ENCODE measurements at regions not wholly inside any gene's neighbourhood (a gene's known extent, or its start where the extent isn't known, plus 50 kb on each side); places are given as distances from the start of the nearest gene placed in this dataset.

DNA sequence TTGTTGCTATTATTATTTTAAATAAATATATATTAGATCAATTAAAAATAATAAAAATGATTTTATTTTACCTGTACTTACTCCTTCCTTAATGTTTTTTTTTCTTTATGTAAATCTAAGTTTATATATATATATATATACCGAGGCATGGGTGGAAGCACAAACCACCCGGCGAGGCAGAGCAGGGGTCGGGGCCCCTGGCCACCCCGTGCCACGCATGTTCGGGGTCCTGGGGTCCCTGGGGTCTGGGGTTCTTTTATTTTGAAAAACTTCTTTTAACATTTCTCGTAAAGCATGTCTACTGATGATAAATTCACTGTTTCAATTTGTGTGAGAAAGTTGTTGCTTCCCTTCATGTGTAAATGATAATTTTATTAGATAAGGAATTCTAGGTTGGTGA is 976.1 kb downstream of the REEP3 start:
- POLR2A ChIA-PET = no interaction called here

GRCh38 chr10:64501807-64502206 is 980.6 kb downstream of the REEP3 start:
- Histone ChIP-seq H3K27ac (ENCODE audit: extremely low read depth, low read depth, low read length) (no peak overlapping the region), H3K4me3 (ENCODE audit: low read depth, low read length) (no peak overlapping the region)
- POLR2A ChIA-PET = no interaction called here

More for the DNA sequence above, 976.1 kb downstream of the REEP3 start:
- Histone ChIP-seq H3K4me1 (ENCODE audit: control insufficient read depth, insufficient read depth, low read length) (no peaks in the 10 kb centered on the region), H3K4me3 (ENCODE audit: low read depth, low read length) (no peak overlapping the region), H3K9me3 (ENCODE audit: control insufficient read depth, insufficient read depth, low read depth, low read length) (no peaks in the 10 kb centered on the region), H3K27ac (ENCODE audit: extremely low read depth, low read depth, low read length) (no peak overlapping the region), H3K36me3 (ENCODE audit: control insufficient read depth in 2 of 2, insufficient read depth in 1 of 2, low read length in 2 of 2) (no peaks in the 10 kb centered on the region)
- TF ChIP-seq ZNF76 (tag by site-specific recombination; IDR thresholded peaks at IDR 0.05; ENCODE audit: borderline replicate concordance, low read depth) = no peak
- TF ChIP-seq TCF7L2 (IDR thresholded peaks at IDR 0.05; ENCODE audit: borderline replicate concordance, low read depth, low read length) = no peak
- no peak for TF ChIP-seq ZNF571 (tag by site-specific recombination; IDR thresholded peaks at IDR 0.05)
- TF ChIP-seq ATF2 (tag by site-specific recombination; IDR thresholded peaks at IDR 0.05; ENCODE audit: low read depth) = no peak
- TF ChIP-seq KLF16 (tag by site-specific recombination; IDR thresholded peaks at IDR 0.05) = no peak
- no peak for TF ChIP-seq RBAK (tag by site-specific recombination; IDR thresholded peaks at IDR 0.05)
- no peak for TF ChIP-seq ZNF610 (tag by site-specific recombination; IDR thresholded peaks at IDR 0.05; ENCODE audit: borderline replicate concordance)
- TF ChIP-seq BCL11A (tag by site-specific recombination; IDR thresholded peaks at IDR 0.05; ENCODE audit: low read depth) = no peak
- no peak for TF ChIP-seq ZNF404 (tag by site-specific recombination; IDR thresholded peaks at IDR 0.05)
- no peak for TF ChIP-seq ZNF768 (tag by site-specific recombination; IDR thresholded peaks at IDR 0.05)
- no peak for TF ChIP-seq ZNF23 (tag by site-specific recombination; IDR thresholded peaks at IDR 0.05; ENCODE audit: borderline replicate concordance)
- no peak for TF ChIP-seq ZNF266 (tag by site-specific recombination; IDR thresholded peaks at IDR 0.05; ENCODE audit: low read depth)
- TF ChIP-seq ZNF394 (tag by site-specific recombination; IDR thresholded peaks at IDR 0.05; ENCODE audit: borderline replicate concordance) = no peak
- no peak for TF ChIP-seq ZNF548 (tag by site-specific recombination; IDR thresholded peaks at IDR 0.05)
- TF ChIP-seq ZNF132 (tag by site-specific recombination; IDR thresholded peaks at IDR 0.05; ENCODE audit: borderline replicate concordance) = no peak
- no peak for TF ChIP-seq ZNF416 (tag by site-specific recombination; IDR thresholded peaks at IDR 0.05)
- no peak for TF ChIP-seq ZNF16 (tag by site-specific recombination; IDR thresholded peaks at IDR 0.05; ENCODE audit: low read depth)
- TF ChIP-seq ZNF785 (tag by site-specific recombination; IDR thresholded peaks at IDR 0.05) = no peak
- no peak for TF ChIP-seq OSR2 (tag by site-specific recombination; IDR thresholded peaks at IDR 0.05)
- TF ChIP-seq ZNF140 (tag by site-specific recombination; IDR thresholded peaks at IDR 0.05) = no peak
- CTCF ChIA-PET = no interaction called here

More at GRCh38 chr10:64501807-64502206, 980.6 kb downstream of the REEP3 start:
- TF ChIP-seq ZNF174 (tag by site-specific recombination; IDR thresholded peaks at IDR 0.05) = no peak
- TF ChIP-seq ZNF76 (tag by site-specific recombination; IDR thresholded peaks at IDR 0.05; ENCODE audit: borderline replicate concordance, low read depth) = no peak
- TF ChIP-seq RBAK (tag by site-specific recombination; IDR thresholded peaks at IDR 0.05) = no peak
- no peak for TF ChIP-seq KLF10 (tag by site-specific recombination; IDR thresholded peaks at IDR 0.05)
- TF ChIP-seq WT1 (tag by site-specific recombination; IDR thresholded peaks at IDR 0.05) = no peak
- TF ChIP-seq ZNF221 (tag by site-specific recombination; IDR thresholded peaks at IDR 0.05; ENCODE audit: borderline replicate concordance) = no peak
- no peak for TF ChIP-seq ELK4 (IDR thresholded peaks at IDR 0.05; ENCODE audit: borderline replicate concordance, low read depth, low read length)
- no peaks in the 10 kb centered on the region for H3K4me1 ChIP-seq (ENCODE audit: control insufficient read depth, insufficient read depth, low read length)
- no peaks in the 10 kb centered on the region for H3K9me3 ChIP-seq (ENCODE audit: control insufficient read depth, insufficient read depth, low read depth, low read length)
- CTCF ChIA-PET = interaction anchor here (0.6 kb wide), 1 partner anchor 475 kb away, joined by 3 read pairs; no protein-coding TSS in a partner anchor
- H3K36me3 ChIP-seq (ENCODE audit: control insufficient read depth in 2 of 2, insufficient read depth in 1 of 2, low read length in 2 of 2) = no peaks in the 10 kb centered on the region
